Stimulated activated CD4-positive, alpha-beta T cell treated with anti-CD3 and anti-CD28 coated beads, Interleukin-15, amount 100 ng/mL, for 24 hours (primary cell): ENCODE measurements at regions not wholly inside any gene's neighbourhood (a gene's known extent, or its start where the extent isn't known, plus 50 kb on each side); places are given as distances from the start of the nearest gene placed in this dataset.

Source experiments
- DNase-seq: peaks from one replicate; pipeline ENCODE4 v3.0.0-alpha.2; 2020

- no peak for DNase-seq
Measured at GRCh38 chr16:66167564-66168291, 198.8 kb upstream of the CDH5 start.

GRCh38 chr16:66166490-66166889 is 200.0 kb upstream of the CDH5 start:
- no peak for DNase-seq

- no peak for DNase-seq
Measured at GRCh38 chr16:66165879-66166278, 200.6 kb upstream of the CDH5 start.

GRCh38 chr16:66164581-66165247 is 201.8 kb upstream of the CDH5 start:
- DNase-seq: no peak

- DNase-seq: no peak
Measured at GRCh38 chr16:66162821-66163220, 203.7 kb upstream of the CDH5 start.

GRCh38 chr16:66161942-66162341 is 204.5 kb upstream of the CDH5 start:
- DNase-seq: no peak

GRCh38 chr16:66161269-66161668 is 205.2 kb upstream of the CDH5 start:
- no peak for DNase-seq

- no peak for DNase-seq
Measured at GRCh38 chr16:66159987-66160386, 206.5 kb upstream of the CDH5 start.

GRCh38 chr16:66156538-66156937 is 210.0 kb upstream of the CDH5 start:
- no peak for DNase-seq

- DNase-seq: no peak
Measured at GRCh38 chr16:66155933-66156332, 210.6 kb upstream of the CDH5 start.

- DNase-seq: no peak
Measured at GRCh38 chr16:66154801-66155200, 211.7 kb upstream of the CDH5 start.

- no peak for DNase-seq
Measured at GRCh38 chr16:66152823-66153393, 213.6 kb upstream of the CDH5 start.

GRCh38 chr16:66152181-66152580 is 214.3 kb upstream of the CDH5 start:
- no peak for DNase-seq

GRCh38 chr16:66150698-66151482 is 215.6 kb upstream of the CDH5 start:
- no peak for DNase-seq

- no peak for DNase-seq
Measured at GRCh38 chr16:66147291-66147690, 219.2 kb upstream of the CDH5 start.

- DNase-seq: no peak
Measured at GRCh38 chr16:66146798-66147197, 219.7 kb upstream of the CDH5 start.

GRCh38 chr16:66144641-66145040 is 221.8 kb upstream of the CDH5 start:
- DNase-seq: no peak

GRCh38 chr16:66143415-66143814 is 223.1 kb upstream of the CDH5 start:
- no peak for DNase-seq

- DNase-seq: no peak
Measured at GRCh38 chr16:66141885-66142284, 224.6 kb upstream of the CDH5 start.

GRCh38 chr16:66137853-66138252 is 228.6 kb upstream of the CDH5 start:
- no peak for DNase-seq

GRCh38 chr16:66136841-66137240 is 229.7 kb upstream of the CDH5 start:
- DNase-seq: no peak

GRCh38 chr16:66135838-66136237 is 230.7 kb upstream of the CDH5 start:
- DNase-seq: no peak

- no peak for DNase-seq
Measured at GRCh38 chr16:66135421-66135831, 231.1 kb upstream of the CDH5 start.

- DNase-seq: no peak
Measured at GRCh38 chr16:66134875-66135274, 231.6 kb upstream of the CDH5 start.
